ENCODE measurements at regions not wholly inside any gene's neighbourhood (a gene's known extent, or its start where the extent isn't known, plus 50 kb on each side); places are given as distances from the start of the nearest gene placed in this dataset.

DNA sequence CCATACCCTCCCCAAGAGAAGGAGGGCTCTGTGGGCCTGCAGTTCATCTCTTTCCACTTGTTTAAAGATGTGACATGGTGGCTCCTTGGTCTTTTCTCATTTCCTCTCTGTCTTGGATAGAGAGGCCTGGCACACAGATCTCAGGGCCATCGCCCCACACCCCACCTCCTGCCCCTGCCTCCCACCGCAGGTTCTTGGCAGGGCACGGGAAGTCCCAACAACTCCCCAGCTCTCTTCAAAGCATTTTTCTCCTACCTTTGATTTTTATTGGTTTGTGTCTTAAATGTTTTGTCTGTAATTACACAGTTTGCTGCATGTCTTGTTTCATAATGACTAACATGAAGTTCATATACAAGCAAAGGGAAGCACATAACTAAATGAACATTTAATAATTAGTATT lies 178.5 kb upstream of the MSX2 start:
- TF ChIP-seq EZH2 (IDR thresholded peaks at IDR 0.05; ENCODE audit: borderline replicate concordance, low read length) (no peak), CTCF (conservative IDR thresholded peaks at IDR 0.05 in 1 of 2, IDR thresholded peaks at IDR 0.05 in 1 of 2; ENCODE audit: extremely low read depth in 1 of 2, insufficient read depth in 1 of 2, low read depth in 1 of 2, low read length in 2 of 2) (no peak)

Data from mammary epithelial cell (primary cell).